ENCODE measurements at regions not wholly inside any gene's neighbourhood (a gene's known extent, or its start where the extent isn't known, plus 50 kb on each side); places are given as distances from the start of the nearest gene placed in this dataset.

GRCh38 chr4:126136922-126137781 lies 822.4 kb downstream of the FAT4 start:
- Histone ChIP-seq H3K4me3 (no peak overlapping the region), H3K36me3 (no peaks in the 10 kb centered on the region), H3K9me3 (no peaks in the 10 kb centered on the region)

DNA sequence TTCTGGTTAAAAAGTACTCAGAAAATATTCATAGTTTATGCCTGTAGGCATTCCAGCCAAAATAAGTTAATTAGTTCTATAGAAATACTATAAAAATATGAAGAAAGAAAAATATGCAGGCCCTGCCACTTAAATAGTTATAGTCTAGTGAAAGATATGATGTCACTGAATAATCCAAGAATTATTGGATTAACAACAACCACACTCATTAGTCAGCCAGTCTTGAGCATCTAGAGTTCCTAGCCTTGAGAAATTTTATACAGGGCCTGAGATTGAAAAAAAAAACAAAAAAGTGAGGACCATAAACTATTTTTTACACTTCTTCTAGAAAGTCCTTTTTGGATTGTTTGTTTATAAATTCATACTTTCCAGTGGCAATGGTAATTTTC lies 823.0 kb downstream of the FAT4 start:
- DNase-seq = no peak
- H3K36me3 ChIP-seq = no peaks in the 10 kb centered on the region

More at GRCh38 chr4:126136922-126137781, 822.4 kb downstream of the FAT4 start:
- no peak for DNase-seq
- Histone ChIP-seq H3K27ac (no peak overlapping the region), H3K27me3 (no peaks in the 10 kb centered on the region), H3K4me1 (no peaks in the 10 kb centered on the region)
- no peak for TF ChIP-seq CTCF (IDR thresholded peaks at IDR 0.05)
- TF ChIP-seq POLR2A (IDR thresholded peaks at IDR 0.05) = no peak

GRCh38 chr4:126144543-126145237 lies 829.9 kb downstream of the FAT4 start:
- no peaks in the 10 kb centered on the region for H3K4me1 ChIP-seq
- H3K9me3 ChIP-seq = no peaks in the 10 kb centered on the region
- no peak for DNase-seq
- no peak overlapping the region for H3K4me3 ChIP-seq
- no peaks in the 10 kb centered on the region for H3K27me3 ChIP-seq
- no peak overlapping the region for H3K27ac ChIP-seq
- TF ChIP-seq CTCF (IDR thresholded peaks at IDR 0.05) (no peak), POLR2A (IDR thresholded peaks at IDR 0.05) (no peak)
- no peaks in the 10 kb centered on the region for H3K36me3 ChIP-seq

More for the DNA sequence above, 823.0 kb downstream of the FAT4 start:
- no peaks in the 10 kb centered on the region for H3K4me1 ChIP-seq
- H3K27ac ChIP-seq = no peak overlapping the region
- no peak overlapping the region for H3K4me3 ChIP-seq
- no peaks in the 10 kb centered on the region for H3K27me3 ChIP-seq
- no peaks in the 10 kb centered on the region for H3K9me3 ChIP-seq
- TF ChIP-seq CTCF (IDR thresholded peaks at IDR 0.05) (no peak), POLR2A (IDR thresholded peaks at IDR 0.05) (no peak)

- TF ChIP-seq CTCF (IDR thresholded peaks at IDR 0.05) (no peak), POLR2A (IDR thresholded peaks at IDR 0.05) (no peak)
- no peak overlapping the region for H3K27ac ChIP-seq
- no peaks in the 10 kb centered on the region for H3K4me1 ChIP-seq
- DNase-seq = no peak
- H3K36me3 ChIP-seq = no peaks in the 10 kb centered on the region
- no peaks in the 10 kb centered on the region for H3K27me3 ChIP-seq
- H3K9me3 ChIP-seq = no peaks in the 10 kb centered on the region
- no peak overlapping the region for H3K4me3 ChIP-seq
These were observed 853.7 kb downstream of the FAT4 start for GRCh38 chr4:126168484-126168883.

DNA sequence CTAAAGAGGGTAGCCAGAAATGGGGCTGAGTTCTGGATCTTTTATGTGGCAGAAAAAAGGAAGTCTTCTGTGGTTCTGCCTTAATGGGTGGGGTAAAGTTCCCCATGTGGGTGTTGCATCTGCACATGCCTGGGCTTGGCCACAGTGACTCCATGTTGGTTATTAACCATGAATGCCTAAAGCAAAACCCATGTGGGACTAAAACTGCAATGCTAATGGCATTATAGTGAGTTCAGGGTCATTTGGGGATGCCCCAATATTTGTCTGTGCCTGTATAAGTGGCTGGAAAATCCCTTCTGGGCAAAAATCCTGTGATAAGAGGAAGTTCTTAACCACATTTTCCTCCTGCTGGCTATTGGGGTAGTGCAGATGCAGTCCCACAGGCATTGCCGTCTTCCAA lies 857.4 kb downstream of the FAT4 start:
- Histone ChIP-seq H3K27ac (no peak overlapping the region), H3K27me3 (no peaks in the 10 kb centered on the region), H3K4me3 (no peak overlapping the region), H3K4me1 (no peaks in the 10 kb centered on the region), H3K36me3 (no peaks in the 10 kb centered on the region), H3K9me3 (no peaks in the 10 kb centered on the region)
- no peak for TF ChIP-seq CTCF (IDR thresholded peaks at IDR 0.05)
- TF ChIP-seq POLR2A (IDR thresholded peaks at IDR 0.05) = no peak
- no peak for DNase-seq

All from Peyer's patch (tissue), 4 donors.